ENCODE measurements at regions not wholly inside any gene's neighbourhood (a gene's known extent, or its start where the extent isn't known, plus 50 kb on each side); places are given as distances from the start of the nearest gene placed in this dataset.
"Not testable (repeated sequence)": the region's sequence is repeated elsewhere in the genome, so short reads cannot be mapped to it uniquely, and the experiment has no call there.

DNA sequence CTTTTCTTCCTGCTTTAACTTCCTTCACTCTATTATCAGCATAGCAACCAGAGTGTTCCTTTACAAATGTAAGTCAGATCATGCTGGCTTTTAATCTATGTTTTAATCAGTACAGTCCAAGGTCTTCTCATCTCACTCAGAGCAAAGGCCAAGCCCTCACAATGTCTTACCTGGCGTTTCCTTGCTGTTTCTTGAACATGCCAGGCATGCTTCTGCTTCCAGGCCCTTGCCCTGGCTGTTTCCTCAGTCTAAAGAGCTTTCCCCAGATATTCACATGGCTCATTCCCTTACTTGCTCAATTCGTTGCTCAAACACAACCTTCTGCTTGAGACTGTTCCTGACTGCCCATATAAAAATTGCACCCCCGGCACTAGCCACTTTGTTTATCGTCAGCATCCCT, 121.7 kb upstream of the GLRA1 start:
- DNase-seq (ENCODE audit: low spot score), result no peak

DNA sequence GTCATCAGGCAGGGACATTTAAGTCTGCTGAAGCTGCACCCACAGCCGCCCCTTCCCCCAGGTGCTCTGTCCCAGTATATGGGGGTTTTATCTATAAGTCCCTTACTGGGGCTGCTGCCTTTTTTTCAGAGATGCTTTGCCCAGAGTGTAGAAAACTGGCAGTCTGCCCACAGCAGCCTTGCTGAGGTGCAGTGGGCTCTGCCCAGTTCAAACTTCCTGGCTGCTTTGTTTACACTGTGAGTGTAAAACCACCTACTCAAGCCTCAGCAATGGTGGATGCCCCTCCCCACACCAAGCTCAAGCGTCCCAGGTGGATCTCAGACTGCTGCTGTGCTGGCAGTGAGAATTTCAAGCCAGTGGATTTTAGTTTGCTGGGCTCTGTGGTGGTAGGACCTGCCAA, 114.2 kb upstream of the GLRA1 start:
- DNase-seq (ENCODE audit: low spot score), result not testable (repeated sequence)

DNA sequence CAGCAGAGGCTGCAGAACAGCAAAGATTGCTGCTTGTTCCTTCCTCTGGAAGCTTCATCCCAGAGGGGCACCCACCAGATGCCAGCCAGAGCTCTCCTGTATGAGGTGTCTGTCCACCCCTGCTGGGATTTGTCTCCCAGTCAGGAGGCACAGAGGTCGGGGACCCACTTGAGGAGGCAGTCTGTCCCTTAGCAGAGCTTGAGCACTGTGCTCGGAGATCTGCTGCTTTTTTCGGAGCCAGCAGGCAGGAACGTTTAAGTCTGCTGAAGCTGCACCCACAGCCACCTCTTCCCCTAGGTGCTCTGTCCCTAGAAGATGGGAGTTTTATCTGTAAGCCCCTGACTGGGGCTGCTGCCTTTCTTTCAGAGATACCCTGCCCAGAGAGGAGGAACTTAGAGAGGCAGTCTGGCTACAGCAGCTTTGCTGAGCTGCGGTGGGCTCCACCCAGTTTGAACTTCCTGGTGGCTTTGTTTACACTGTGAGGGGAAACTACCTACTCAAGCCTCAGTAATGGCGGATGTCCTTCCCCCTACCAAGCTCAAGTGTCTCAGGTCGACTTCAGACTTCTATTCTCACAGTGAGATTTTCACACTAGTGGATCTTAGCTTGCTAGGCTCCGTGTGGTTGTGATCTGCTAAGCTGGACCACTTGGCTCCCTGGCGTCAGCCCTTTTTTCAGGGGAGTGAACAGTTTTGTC, 101.8 kb upstream of the GLRA1 start:
- DNase-seq (ENCODE audit: low spot score), result not testable (repeated sequence)

DNA sequence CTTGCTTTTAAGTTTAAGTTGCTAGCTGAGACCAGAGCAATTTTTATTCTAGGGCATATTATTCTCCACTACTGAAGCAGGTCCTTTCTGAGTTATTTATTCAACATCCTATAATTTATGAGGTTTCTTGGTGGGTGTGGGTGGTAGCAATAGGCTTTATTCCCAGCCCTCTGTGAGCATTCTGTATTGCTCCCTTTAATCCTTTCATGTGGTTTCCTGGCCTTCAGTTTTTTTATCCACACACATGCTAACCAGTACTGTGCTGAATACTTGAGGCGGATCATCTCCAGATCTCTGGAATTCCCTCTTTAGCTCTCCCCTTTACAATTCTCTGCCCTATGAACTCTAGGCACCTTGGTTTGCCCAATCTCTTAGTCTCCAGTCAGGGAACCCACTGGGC, 91.8 kb upstream of the GLRA1 start:
- DNase-seq (ENCODE audit: low spot score), result no peak

DNA sequence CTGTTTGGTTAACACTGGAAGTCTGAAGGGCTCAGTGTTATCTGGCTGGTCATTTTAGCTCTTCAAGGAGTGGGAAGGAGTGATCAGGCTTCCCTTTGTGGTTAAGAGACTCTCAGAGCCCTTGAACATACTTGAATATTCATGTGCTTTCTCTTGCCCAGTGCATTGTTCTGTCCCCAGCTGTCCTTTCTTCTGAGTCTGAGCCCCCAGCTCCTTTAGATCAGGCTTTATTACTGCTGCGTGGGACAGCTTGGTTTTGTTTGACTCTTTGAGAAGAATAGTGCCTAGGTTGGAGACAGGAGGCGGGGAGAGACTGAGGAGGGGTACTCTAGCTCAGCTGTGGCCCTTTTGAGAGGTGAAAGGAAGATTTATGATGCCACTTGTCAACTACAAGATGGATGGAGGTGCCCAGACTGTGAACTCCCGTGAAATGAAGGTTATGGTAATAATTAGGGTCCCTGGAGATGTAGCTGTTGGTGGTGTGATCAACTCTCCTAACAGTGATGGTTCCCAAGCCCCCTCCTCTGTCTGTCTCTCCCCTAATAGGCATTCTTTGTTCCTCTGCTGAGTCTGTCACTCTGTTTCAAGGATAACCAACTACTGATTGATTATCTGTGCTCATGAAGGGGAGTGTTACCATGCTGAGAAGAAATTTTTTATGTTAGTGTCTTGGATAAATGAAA, 83.1 kb upstream of the GLRA1 start:
- no peak for DNase-seq (ENCODE audit: low spot score)

DNA sequence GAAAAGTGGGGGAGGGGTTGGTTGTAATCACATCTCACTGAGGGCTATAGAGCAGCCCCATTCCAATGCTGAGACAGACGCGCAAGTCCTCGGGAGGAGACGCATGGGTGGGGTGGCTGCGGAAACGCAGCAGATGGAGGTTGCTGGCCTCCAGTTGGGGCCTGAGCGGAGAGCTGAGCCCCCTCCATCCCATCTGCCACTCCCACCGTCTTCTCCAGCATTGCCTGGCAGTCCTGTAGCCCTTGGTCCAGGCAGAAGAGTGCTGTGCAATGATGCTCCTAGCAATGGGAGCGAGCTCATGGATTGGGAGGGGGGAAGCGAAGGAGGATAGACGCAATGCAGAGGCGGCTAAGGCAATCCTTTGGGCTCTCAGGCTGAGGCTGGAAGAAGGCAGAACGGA, 79.4 kb upstream of the GLRA1 start:
- no peak for DNase-seq (ENCODE audit: low spot score)

All from RKO (cell line).